Liver (tissue), 7 donors: ENCODE measurements at regions not wholly inside any gene's neighbourhood (a gene's known extent, or its start where the extent isn't known, plus 50 kb on each side); places are given as distances from the start of the nearest gene placed in this dataset.

Experiments used
- DNase-seq: peaks from one replicate; pipeline ENCODE4 v3.0.0-alpha.2; 2017; ENCODE audit warnings: low spot score
- H3K27ac ChIP-seq, 2 donors: one replicate each; pipeline ENCODE4 v1.7.0; 2013; ENCODE audit warnings: inconsistent platforms in 2 of 2, low read length in 2 of 2, control low read depth in 1 of 2, low read depth in 1 of 2, mild to moderate bottlenecking in 1 of 2
- H3K27me3 ChIP-seq, 4 donors: one replicate each; pipeline versions ENCODE4 v1.6.1 to v1.7.0; 2013; ENCODE audit warnings: low read length in 3 of 4, inconsistent platforms in 1 of 4, mild to moderate bottlenecking in 1 of 4, moderate library complexity in 1 of 4; ENCODE audit not compliant: control insufficient read depth in 4 of 4, insufficient read depth in 4 of 4
- H3K36me3 ChIP-seq, 4 donors: one replicate each; pipeline versions ENCODE4 v1.6.1 to v1.7.0; 2013; ENCODE audit warnings: low read length in 3 of 4, mild to moderate bottlenecking in 3 of 4, low read depth in 1 of 4, moderate library complexity in 1 of 4; ENCODE audit not compliant: control insufficient read depth in 4 of 4, insufficient read depth in 3 of 4
- H3K4me1 ChIP-seq, 4 donors: one replicate each; pipeline versions ENCODE4 v1.6.1 to v1.7.0; 2013; ENCODE audit warnings: low read length in 3 of 4, mild to moderate bottlenecking in 3 of 4, moderate library complexity in 1 of 4; ENCODE audit not compliant: control insufficient read depth in 4 of 4, insufficient read depth in 4 of 4
- H3K4me3 ChIP-seq, 3 donors: one replicate each; pipeline versions ENCODE4 v1.6.1 to v1.7.0; 2013; ENCODE audit warnings: low read length in 3 of 3, control low read depth in 1 of 3, low read depth in 1 of 3, mild to moderate bottlenecking in 1 of 3
- H3K9ac ChIP-seq, 2 donors: one replicate each; pipeline ENCODE4 v1.7.0; 2013; ENCODE audit warnings: low read length in 2 of 2, mild to moderate bottlenecking in 2 of 2, moderate library complexity in 2 of 2, control low read depth in 1 of 2, low read depth in 1 of 2
- H3K9me3 ChIP-seq, 4 donors: one replicate each; pipeline versions ENCODE4 v1.6.1 to v1.7.0; 2013; ENCODE audit warnings: low read length in 3 of 4; ENCODE audit not compliant: control insufficient read depth in 4 of 4
- EGR1 ChIP-seq, 2 donors: IDR thresholded peaks; 2 replicates each; pipeline ENCODE4 v1.6.1; 2016 to 2018; ENCODE audit warnings: antibody characterized with exemption in 2 of 2, low read depth in 2 of 2
- FOXA1 ChIP-seq: IDR thresholded peaks from 2 replicates; pipeline ENCODE4 v1.6.1; 2016; ENCODE audit warnings: antibody characterized with exemption
- FOXA2 ChIP-seq: IDR thresholded peaks from 2 replicates; pipeline ENCODE4 v1.6.1; 2016; ENCODE audit warnings: antibody characterized with exemption
- GABPA ChIP-seq, 2 donors: IDR thresholded peaks in 1 of 2; conservative IDR thresholded peaks in 1 of 2; 2 replicates each; pipeline ENCODE4 v1.6.1; 2016; ENCODE audit warnings: antibody characterized with exemption in 2 of 2, mild to moderate bottlenecking in 1 of 2, moderate library complexity in 1 of 2
- HNF4A ChIP-seq, 2 donors: conservative IDR thresholded peaks; 2 replicates each; pipeline ENCODE4 v1.6.1; 2016; ENCODE audit warnings: antibody characterized with exemption in 2 of 2, mild to moderate bottlenecking in 2 of 2
- HNF4G ChIP-seq: IDR thresholded peaks from 2 replicates; pipeline ENCODE4 v1.6.1; 2016; ENCODE audit warnings: antibody characterized with exemption
- JUND ChIP-seq, 2 donors: IDR thresholded peaks; 2 replicates each; pipeline ENCODE4 v1.6.1; 2016; ENCODE audit warnings: antibody characterized with exemption in 2 of 2
- REST ChIP-seq: IDR thresholded peaks from 2 replicates; pipeline ENCODE4 v1.6.1; 2016; ENCODE audit warnings: antibody characterized with exemption, mild to moderate bottlenecking
- RXRA ChIP-seq, 2 donors: IDR thresholded peaks; 2 replicates each; pipeline ENCODE4 v1.6.1; 2017 to 2018; ENCODE audit warnings: antibody characterized with exemption in 2 of 2, mild to moderate bottlenecking in 1 of 2
- SP1 ChIP-seq: IDR thresholded peaks from 2 replicates; pipeline ENCODE4 v1.6.1; 2018; ENCODE audit warnings: antibody characterized with exemption, mild to moderate bottlenecking
- YY1 ChIP-seq: IDR thresholded peaks from 2 replicates; pipeline ENCODE4 v1.6.1; 2016; ENCODE audit warnings: antibody characterized with exemption, mild to moderate bottlenecking
- ZBTB33 ChIP-seq: IDR thresholded peaks from 2 replicates; pipeline ENCODE4 v1.6.1; 2016; ENCODE audit warnings: antibody characterized with exemption
- WGBS: extraction: QIAGEN DNeasy Blood & Tissue Kit; methylation state at CpG from one replicate; pipeline ENCODE4 v1.1.7; 2013; 5-methylcytosine and 5-hydroxymethylcytosine counted together
- TF ChIP-seq, protein P1 (sequence below): IDR thresholded peaks from 2 replicates; pipeline ENCODE4 v1.6.1; 2016; ENCODE audit warnings: antibody characterized with exemption
- TF ChIP-seq, protein P2 (sequence below): IDR thresholded peaks from 2 replicates; pipeline ENCODE4 v1.6.1; 2016; ENCODE audit warnings: antibody characterized with exemption
- donor health status: healthy.
- donor health status: healthy.
- donor health status: healthy.
- donor health status: healthy.

GRCh38 chr2:66093371-66093770 is 341.6 kb upstream of the MEIS1 start:
- H3K36me3 ChIP-seq = no peaks in the 10 kb centered on the region
- DNase-seq = no peak
- no peak overlapping the region for H3K9ac ChIP-seq
- TF ChIP-seq YY1 = no peak
- TF ChIP-seq HNF4A (conservative IDR thresholded peaks at IDR 0.05) = no peak
- TF ChIP-seq FOXA2 = no peak
- no peak for TF ChIP-seq EGR1 (IDR thresholded peaks at IDR 0.05; ENCODE audit: low read depth in 2 of 2)
- TF ChIP-seq, protein P1, sequence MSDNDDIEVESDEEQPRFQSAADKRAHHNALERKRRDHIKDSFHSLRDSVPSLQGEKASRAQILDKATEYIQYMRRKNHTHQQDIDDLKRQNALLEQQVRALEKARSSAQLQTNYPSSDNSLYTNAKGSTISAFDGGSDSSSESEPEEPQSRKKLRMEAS = no peak
- no peak for TF ChIP-seq ZBTB33
- TF ChIP-seq FOXA1 = no peak
- no peak for TF ChIP-seq HNF4G
- no peak for TF ChIP-seq REST
- no peak overlapping the region for H3K27ac ChIP-seq
- no peaks in the 10 kb centered on the region for H3K4me1 ChIP-seq
- H3K4me3 ChIP-seq = no peak overlapping the region
- H3K9me3 ChIP-seq = no peaks in the 10 kb centered on the region
- no peaks in the 10 kb centered on the region for H3K27me3 ChIP-seq
- 90% methylated on average over 1 of the region's 1 CpG for WGBS

DNA sequence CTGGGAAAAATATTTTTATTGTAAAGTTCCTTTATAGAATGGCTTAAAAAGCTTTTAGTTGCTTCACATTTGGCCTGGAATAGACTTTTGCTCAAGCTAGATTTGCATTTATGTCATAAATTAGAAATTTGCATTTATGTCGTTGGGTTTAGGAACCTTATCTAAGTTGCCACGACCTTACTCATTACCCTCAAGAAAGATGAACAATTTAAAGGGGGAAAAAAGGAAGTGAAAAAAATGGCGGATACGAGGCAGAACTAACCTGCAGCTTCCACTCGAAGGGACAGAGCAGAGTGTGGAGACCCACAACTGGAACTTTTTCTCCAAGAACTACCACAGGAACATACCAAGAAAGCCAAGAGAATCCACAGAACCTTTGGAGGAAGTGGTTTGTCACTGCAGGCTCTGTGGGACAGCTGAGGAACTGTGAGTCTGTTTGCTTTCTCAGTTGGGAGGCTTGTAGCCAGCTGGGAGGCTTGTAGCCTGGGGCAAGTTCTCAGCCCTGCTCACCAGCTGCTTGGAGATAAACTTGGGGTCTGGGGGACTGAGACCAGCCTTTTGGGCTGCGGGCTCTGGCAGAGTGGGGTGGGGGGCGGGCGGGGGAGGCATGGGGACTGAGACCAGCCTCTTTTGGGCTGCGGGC is 349.9 kb upstream of the MEIS1 start:
- no peaks in the 10 kb centered on the region for H3K4me1 ChIP-seq
- no peak for DNase-seq
- TF ChIP-seq EGR1 (IDR thresholded peaks at IDR 0.05; ENCODE audit: low read depth in 2 of 2) = no peak
- no peak for TF ChIP-seq YY1
- TF ChIP-seq, protein P2, sequence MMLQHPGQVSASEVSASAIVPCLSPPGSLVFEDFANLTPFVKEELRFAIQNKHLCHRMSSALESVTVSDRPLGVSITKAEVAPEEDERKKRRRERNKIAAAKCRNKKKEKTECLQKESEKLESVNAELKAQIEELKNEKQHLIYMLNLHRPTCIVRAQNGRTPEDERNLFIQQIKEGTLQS = no peak
- TF ChIP-seq FOXA1 = no peak
- no peak for TF ChIP-seq GABPA (IDR thresholded peaks at IDR 0.05 in 1 of 2, conservative IDR thresholded peaks at IDR 0.05 in 1 of 2)
- TF ChIP-seq, protein P1 = no peak
- TF ChIP-seq ZBTB33 = no peak
- no peak for TF ChIP-seq JUND (IDR thresholded peaks at IDR 0.05)
- no peak for TF ChIP-seq RXRA (IDR thresholded peaks at IDR 0.05)
- TF ChIP-seq HNF4G = no peak
- no peak for TF ChIP-seq FOXA2
- TF ChIP-seq SP1 = no peak
- no peak overlapping the region for H3K4me3 ChIP-seq
- H3K36me3 ChIP-seq = no peaks in the 10 kb centered on the region
- whole genome bisulfite sequencing = 85% methylated on average over 9 of the region's 9 CpGs
- peaks cover 0 to 4% (median 0%) of the 10 kb centered on the region in 4 donors for H3K9me3 ChIP-seq
- no peak overlapping the region for H3K9ac ChIP-seq
- H3K27me3 ChIP-seq = no peaks in the 10 kb centered on the region
- no peak overlapping the region for H3K27ac ChIP-seq
